CD14-positive monocyte (primary cell): ENCODE measurements at regions not wholly inside any gene's neighbourhood (a gene's known extent, or its start where the extent isn't known, plus 50 kb on each side); places are given as distances from the start of the nearest gene placed in this dataset.

ENCODE experiments used
- DNase-seq, 3 donors: peaks; one replicate each; pipeline ENCODE4 v3.0.0-alpha.2; 2011 to 2022
- H2AFZ ChIP-seq: 2 replicates; pipeline ENCODE4 v1.6.0; 2012; ENCODE audit warnings: mild to moderate bottlenecking, low read depth, low read length, inconsistent platforms; ENCODE audit not compliant: insufficient read depth, poor library complexity, severe bottlenecking
- H3K27ac ChIP-seq, 2 donors: 1 replicate in 1 of 2; 2 replicates in 1 of 2; pipeline ENCODE4 v1.5.1; 2012 to 2013; ENCODE audit warnings: low read length in 2 of 2, control low read depth in 1 of 2, inconsistent platforms in 1 of 2, low read depth in 1 of 2, mild to moderate bottlenecking in 1 of 2
- H3K27me3 ChIP-seq, 2 donors: one replicate each; pipeline versions ENCODE4 v1.6.0 to v1.6.1; 2011 to 2013; ENCODE audit warnings: low read length in 2 of 2; ENCODE audit not compliant: control insufficient read depth in 2 of 2, insufficient read depth in 2 of 2
- H3K36me3 ChIP-seq, 2 donors: replicated peaks in 1 of 2; 1 replicate in 1 of 2; 2 replicates in 1 of 2; pipeline versions ENCODE4 v1.5.1 to v1.6.1; 2012 to 2013; ENCODE audit warnings: low read length in 2 of 2, control low read depth in 1 of 2, inconsistent platforms in 1 of 2, mild to moderate bottlenecking in 1 of 2; ENCODE audit not compliant: insufficient read depth in 2 of 2, control insufficient read depth in 1 of 2
- H3K4me1 ChIP-seq, 2 donors: 1 replicate in 1 of 2; 2 replicates in 1 of 2; pipeline versions ENCODE4 v1.5.1 to v1.6.1; 2012 to 2013; ENCODE audit warnings: low read length in 2 of 2, control low read depth in 1 of 2, inconsistent platforms in 1 of 2, mild to moderate bottlenecking in 1 of 2, moderate library complexity in 1 of 2; ENCODE audit not compliant: insufficient read depth in 2 of 2, control insufficient read depth in 1 of 2
- H3K4me2 ChIP-seq: replicated peaks from 2 replicates; pipeline ENCODE3; 2012; ENCODE audit warnings: low read length, moderate library complexity, mild to moderate bottlenecking; ENCODE audit not compliant: poor library complexity, severe bottlenecking; ENCODE audit errors: extremely low read depth
- H3K4me3 ChIP-seq, 3 experiments: fragments of 200-600 bp in 1 of 3; sonication (generic) in 1 of 3; replicated peaks in 1 of 3; 1 replicate in 2 of 3; 2 replicates in 1 of 3; pipeline ENCODE4 v1.5.1; 2011 to 2013; ENCODE audit warnings: low read length in 3 of 3, mild to moderate bottlenecking in 3 of 3, control low read depth in 2 of 3, low read depth in 2 of 3, inconsistent platforms in 1 of 3, moderate library complexity in 1 of 3
- H3K79me2 ChIP-seq: 2 replicates; pipeline ENCODE4 v1.6.0; 2012; ENCODE audit warnings: mild to moderate bottlenecking, control low read depth, inconsistent platforms, low read length, moderate library complexity; ENCODE audit not compliant: insufficient read depth
- H3K9ac ChIP-seq: 2 replicates; pipeline ENCODE4 v1.6.0; 2017; ENCODE audit warnings: low read length, mild to moderate bottlenecking; ENCODE audit not compliant: insufficient read depth, poor library complexity, severe bottlenecking
- H3K9me3 ChIP-seq, 2 donors: replicated peaks in 1 of 2; 1 replicate in 1 of 2; 2 replicates in 1 of 2; pipeline versions ENCODE4 v1.5.1 to v1.6.1; 2012 to 2013; ENCODE audit warnings: low read length in 2 of 2, control low read depth in 1 of 2; ENCODE audit not compliant: control insufficient read depth in 1 of 2, insufficient read depth in 1 of 2
- H4K20me1 ChIP-seq: 2 replicates; pipeline ENCODE4 v1.6.0; 2012; ENCODE audit warnings: mild to moderate bottlenecking, low read length, control low read depth, moderate library complexity; ENCODE audit not compliant: insufficient read depth
- H3K27ac Mint-ChIP-seq, 7 donors: one replicate each; pipeline ENCODE4 v1.8.0; 2020; ENCODE audit warnings: mild to moderate bottlenecking in 7 of 7, mixed read lengths in 7 of 7, moderate library complexity in 6 of 7, inconsistent platforms in 2 of 7
- H3K27me3 Mint-ChIP-seq, 3 donors: one replicate each; pipeline ENCODE4 v1.8.0; 2021 to 2022; ENCODE audit warnings: low read depth in 3 of 3, mild to moderate bottlenecking in 3 of 3, mixed read lengths in 3 of 3, moderate library complexity in 3 of 3, inconsistent platforms in 1 of 3
- H3K36me3 Mint-ChIP-seq, 2 donors: one replicate each; pipeline ENCODE4 v1.8.0; 2020; ENCODE audit warnings: mixed read lengths in 2 of 2, inconsistent platforms in 1 of 2, mild to moderate bottlenecking in 1 of 2
- H3K4me1 Mint-ChIP-seq: one replicate; pipeline ENCODE4 v1.8.0; 2020; ENCODE audit warnings: mild to moderate bottlenecking, mixed read lengths
- H3K4me3 Mint-ChIP-seq, 2 donors: one replicate each; pipeline ENCODE4 v1.8.0; 2020; ENCODE audit warnings: mild to moderate bottlenecking in 2 of 2, mixed read lengths in 2 of 2, moderate library complexity in 1 of 2
- H3K9me3 Mint-ChIP-seq, 7 donors: one replicate each; pipeline ENCODE4 v1.8.0; 2020 to 2022; ENCODE audit warnings: mixed read lengths in 7 of 7, mild to moderate bottlenecking in 6 of 7, moderate library complexity in 6 of 7, inconsistent platforms in 2 of 7
- CTCF ChIP-seq: fragments of 200-600 bp; IDR thresholded peaks from one replicate; pipeline ENCODE4 v1.8.0; 2022; ENCODE audit warnings: antibody characterized with exemption, mild to moderate bottlenecking
- WGBS: methylation state at CpG from one replicate; pipeline ENCODE4 v1.1.5; 2013; ENCODE audit warnings: missing lambda C conversion rate; ENCODE audit not compliant: insufficient coverage; 5-methylcytosine and 5-hydroxymethylcytosine counted together
- intact Hi-C, 2 donors: fragments of 100-400 bp; cut with micrococcal nuclease; formaldehyde crosslinking; loops; one replicate each; pipeline versions ENCODE4 v1.15.0 to v1.15.1; 2023

GRCh38 chr5:172574871-172575223 is 66.2 kb upstream of the NEURL1B start:
- Mint-ChIP-seq H3K4me3 (no peak overlapping the region), H3K36me3 (no peaks in the 10 kb centered on the region), H3K9me3 (peaks cover 0 to 6% (median 2%) of the 10 kb centered on the region in 7 donors), H3K4me1 (no peaks in the 10 kb centered on the region), H3K27ac (no peak overlapping the region), H3K27me3 (peaks cover 4 to 10% (median 7%) of the 10 kb centered on the region in 3 donors)
- no peak overlapping the region for H3K4me3 ChIP-seq
- no peak overlapping the region for H3K9ac ChIP-seq
- no CpG with 5 or more reads among the region's 3 CpGs for WGBS
- no peaks in the 10 kb centered on the region for H3K36me3 ChIP-seq
- TF ChIP-seq CTCF = no peak
- no peak overlapping the region for H3K27ac ChIP-seq
- H3K9me3 ChIP-seq = peaks cover 0 to 4% of the 10 kb centered on the region in 2 donors
- no peaks in the 10 kb centered on the region for H4K20me1 ChIP-seq
- no peaks in the 10 kb centered on the region for H3K4me1 ChIP-seq
- no peaks in the 10 kb centered on the region for H3K27me3 ChIP-seq
- no peaks in the 10 kb centered on the region for H3K79me2 ChIP-seq
- no peak for DNase-seq
- intact Hi-C loops = no loop called here
- no peak overlapping the region for H3K4me2 ChIP-seq
- H2AFZ ChIP-seq = no peak overlapping the region

- Mint-ChIP-seq H3K36me3 (no peaks in the 10 kb centered on the region), H3K4me1 (no peaks in the 10 kb centered on the region), H3K9me3 (peaks cover 0 to 6% (median 2%) of the 10 kb centered on the region in 7 donors), H3K27me3 (peaks cover 1 to 10% (median 6%) of the 10 kb centered on the region in 3 donors), H3K4me3 (no peak overlapping the region), H3K27ac (no peak overlapping the region)
- H3K36me3 ChIP-seq = no peaks in the 10 kb centered on the region
- no peaks in the 10 kb centered on the region for H3K79me2 ChIP-seq
- peaks cover 0 to 4% of the 10 kb centered on the region in 2 donors for H3K9me3 ChIP-seq
- H3K9ac ChIP-seq = no peak overlapping the region
- H2AFZ ChIP-seq = no peak overlapping the region
- H3K4me3 ChIP-seq = no peak overlapping the region
- no peak for TF ChIP-seq CTCF
- H3K4me2 ChIP-seq = no peak overlapping the region
- 96% methylated on average over 10 of the region's 12 CpGs for WGBS
- H3K4me1 ChIP-seq = no peaks in the 10 kb centered on the region
- no peaks in the 10 kb centered on the region for H4K20me1 ChIP-seq
- intact Hi-C loops = no loop called here
- no peak for DNase-seq
- no peaks in the 10 kb centered on the region for H3K27me3 ChIP-seq
- H3K27ac ChIP-seq = no peak overlapping the region
These were observed 66.8 kb upstream of the NEURL1B start for GRCh38 chr5:172573986-172574870.
